HL-60 (cell line): ENCODE measurements at regions not wholly inside any gene's neighbourhood (a gene's known extent, or its start where the extent isn't known, plus 50 kb on each side); places are given as distances from the start of the nearest gene placed in this dataset.

Source experiments
- DNase-seq, 2 experiments: peaks; one replicate each; pipeline ENCODE4 v3.0.0-alpha.2; 2010 to 2020; ENCODE audit warnings: low read depth in 1 of 2, low spot score in 1 of 2
- H3K27ac ChIP-seq: fragments of 250-450 bp; sonication (Bioruptor Pico); replicated peaks from 2 replicates; pipeline ENCODE4 v1.5.1; 2020; ENCODE audit warnings: mild to moderate bottlenecking, moderate library complexity
- H3K27me3 ChIP-seq: fragments of 250-450 bp; sonication (Bioruptor Pico); 2 replicates; pipeline ENCODE4 v1.5.1; 2021; ENCODE audit warnings: mild to moderate bottlenecking, moderate library complexity; ENCODE audit not compliant: insufficient read depth, poor library complexity, severe bottlenecking
- H3K4me3 ChIP-seq: replicated peaks from 2 replicates; pipeline ENCODE4 v1.5.1; 2011; ENCODE audit warnings: mild to moderate bottlenecking, control low read depth, low read length; ENCODE audit not compliant: insufficient read depth
- CTCF ChIP-seq: IDR thresholded peaks from one replicate; pipeline ENCODE4 v1.5.1; 2011; ENCODE audit warnings: low read length, control low read depth, inconsistent platforms; ENCODE audit not compliant: insufficient read depth
- GABPA ChIP-seq: IDR thresholded peaks from 2 replicates; pipeline ENCODE4 v1.6.1; 2012; ENCODE audit warnings: low read depth
- POLR2AphosphoS5 ChIP-seq: IDR thresholded peaks from 2 replicates; pipeline ENCODE4 v1.6.1; 2012; ENCODE audit warnings: low read depth
- REST ChIP-seq: IDR thresholded peaks from 2 replicates; pipeline ENCODE4 v1.6.1; 2012; ENCODE audit warnings: low read depth; ENCODE audit not compliant: insufficient replicate concordance
- SPI1 ChIP-seq: IDR thresholded peaks from 2 replicates; pipeline ENCODE4 v1.6.1; 2012; ENCODE audit warnings: low read depth, mild to moderate bottlenecking, borderline replicate concordance

DNA sequence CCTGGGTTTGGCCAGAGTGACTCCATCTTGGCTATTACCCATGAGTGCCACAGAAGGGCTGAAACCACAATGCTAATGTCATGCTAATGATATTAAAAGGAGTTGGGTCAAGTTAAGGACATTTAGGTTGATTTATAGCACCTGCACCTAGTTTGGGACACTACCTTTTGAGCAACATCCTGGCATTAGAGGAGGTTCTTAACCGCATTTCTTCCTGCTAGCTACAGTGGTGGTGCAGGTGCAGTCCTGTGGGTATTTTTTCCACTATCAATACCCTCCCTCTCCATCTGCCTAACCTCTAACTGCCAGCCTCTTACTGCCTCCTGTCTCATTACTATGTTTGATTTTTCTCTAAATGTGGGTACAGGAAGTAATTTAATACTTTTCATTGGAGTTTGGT, 1276.1 kb downstream of the FSTL5 start:
- H3K27ac ChIP-seq, result no peak overlapping the region
- no peaks in the 10 kb centered on the region for H3K27me3 ChIP-seq
- no peak overlapping the region for H3K4me3 ChIP-seq
- TF ChIP-seq POLR2AphosphoS5 (no peak), SPI1 (no peak), CTCF (no peak), REST (no peak), GABPA (no peak)
- no peak for DNase-seq

DNA sequence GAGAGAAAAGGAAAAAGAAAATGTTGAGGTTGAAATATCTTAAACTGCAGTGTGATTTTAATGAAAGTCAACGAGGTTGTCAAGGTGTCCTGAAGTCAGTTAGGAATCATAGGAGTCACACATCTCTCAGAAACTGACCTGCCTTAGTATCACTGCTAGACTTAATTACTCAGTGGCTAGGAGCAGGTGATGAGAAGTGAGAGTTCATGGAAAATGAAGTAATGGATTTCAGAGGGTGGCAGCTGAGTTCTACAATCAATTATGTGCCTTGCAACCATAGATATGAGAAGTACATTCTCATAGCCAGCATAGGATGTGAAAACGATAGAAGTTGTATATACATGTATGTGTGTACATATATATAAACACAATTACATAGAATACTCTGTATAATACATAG, 1269.7 kb downstream of the FSTL5 start:
- TF ChIP-seq CTCF (no peak), SPI1 (no peak), REST (no peak)
- DNase-seq, result no peak

DNA sequence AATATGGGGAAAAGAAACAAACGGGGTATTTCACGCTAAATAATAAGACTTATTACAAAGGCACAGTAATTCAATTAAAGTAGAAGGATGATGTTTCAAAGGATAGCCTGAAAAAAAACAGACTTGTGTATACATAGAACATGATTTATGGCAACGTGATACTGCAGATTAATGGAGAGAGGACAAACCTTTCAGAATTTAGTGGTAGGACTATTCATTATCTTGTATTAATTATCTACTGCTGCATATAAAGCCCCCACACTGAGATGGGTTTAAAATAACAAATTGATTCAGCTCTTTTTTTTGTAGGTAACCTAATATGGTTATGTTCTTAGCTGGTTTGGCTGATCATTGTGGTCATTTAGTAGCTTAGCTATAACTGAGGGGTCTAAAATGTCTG, 1269.0 kb downstream of the FSTL5 start:
- Histone ChIP-seq H3K27ac (no peak overlapping the region), H3K27me3 (no peaks in the 10 kb centered on the region), H3K4me3 (no peak overlapping the region)
- DNase-seq, result no peak
- TF ChIP-seq REST, result no peak

More for the DNA sequence above, 1269.7 kb downstream of the FSTL5 start:
- no peak overlapping the region for H3K27ac ChIP-seq
- no peak overlapping the region for H3K4me3 ChIP-seq
- no peaks in the 10 kb centered on the region for H3K27me3 ChIP-seq

DNA sequence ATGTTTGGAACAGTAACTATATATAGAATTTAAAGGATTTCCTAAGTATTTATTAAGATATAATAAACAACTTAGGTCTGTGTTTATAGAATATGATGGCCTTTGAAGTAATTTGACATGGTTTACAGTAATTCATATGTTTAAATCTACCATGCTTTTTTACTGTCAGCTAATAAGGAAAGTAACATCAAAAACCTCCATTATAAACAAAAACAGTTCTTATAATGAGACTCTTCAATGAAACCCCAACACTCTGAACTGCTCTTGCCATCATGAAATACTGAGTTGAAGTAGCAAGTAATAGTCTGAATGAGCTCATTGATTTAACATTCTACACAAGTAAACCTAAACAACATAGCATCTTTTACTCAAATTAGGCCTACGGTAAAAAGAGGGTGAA, 1236.5 kb downstream of the FSTL5 start:
- H3K27me3 ChIP-seq, result no peaks in the 10 kb centered on the region
- no peak overlapping the region for H3K4me3 ChIP-seq
- TF ChIP-seq REST (no peak), SPI1 (no peak), POLR2AphosphoS5 (no peak), GABPA (no peak)
- DNase-seq, result no peak
- H3K27ac ChIP-seq, result no peak overlapping the region
